Thyroid gland (tissue), 4 donors: ENCODE measurements at regions not wholly inside any gene's neighbourhood (a gene's known extent, or its start where the extent isn't known, plus 50 kb on each side); places are given as distances from the start of the nearest gene placed in this dataset.

Experiments
- POLR2A ChIP-seq, 2 donors: fragments of 450-650 bp; IDR thresholded peaks; one replicate each; pipeline ENCODE4 v1.6.1; 2017; ENCODE audit warnings: antibody characterized with exemption in 2 of 2, mild to moderate bottlenecking in 2 of 2, moderate library complexity in 1 of 2
- TF ChIP-seq, protein P1 (sequence below), 6 experiments: fragments of 200-600 bp in 3 of 6; fragments of 450-650 bp in 3 of 6; sonication (generic) in 3 of 6; IDR thresholded peaks; one replicate each; pipeline ENCODE4 v1.5.1; 2016 to 2019; ENCODE audit warnings: antibody characterized with exemption in 6 of 6, mild to moderate bottlenecking in 2 of 6, inconsistent platforms in 1 of 6, moderate library complexity in 1 of 6

DNA sequence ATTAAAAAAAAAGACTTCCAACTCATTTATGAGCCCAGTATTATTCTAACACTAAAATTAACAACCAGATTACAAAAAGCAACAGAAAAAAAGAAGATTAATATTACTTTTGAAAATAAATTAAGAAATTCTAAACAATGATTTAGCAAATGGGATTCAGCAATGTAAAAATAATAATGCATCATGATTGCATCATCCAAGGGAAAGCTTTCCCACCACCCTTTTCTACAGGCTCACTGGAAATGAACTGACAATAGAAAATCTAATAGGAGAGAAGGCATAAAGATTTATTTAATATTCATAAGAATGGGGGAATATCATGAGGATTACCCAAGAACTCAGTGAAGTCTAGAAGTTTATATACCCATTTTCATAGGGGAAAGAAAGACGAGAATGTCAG, 1671.9 kb downstream of the NCAM2 start:
- no peak for TF ChIP-seq POLR2A (IDR thresholded peaks at IDR 0.05)
- TF ChIP-seq, protein P1, sequence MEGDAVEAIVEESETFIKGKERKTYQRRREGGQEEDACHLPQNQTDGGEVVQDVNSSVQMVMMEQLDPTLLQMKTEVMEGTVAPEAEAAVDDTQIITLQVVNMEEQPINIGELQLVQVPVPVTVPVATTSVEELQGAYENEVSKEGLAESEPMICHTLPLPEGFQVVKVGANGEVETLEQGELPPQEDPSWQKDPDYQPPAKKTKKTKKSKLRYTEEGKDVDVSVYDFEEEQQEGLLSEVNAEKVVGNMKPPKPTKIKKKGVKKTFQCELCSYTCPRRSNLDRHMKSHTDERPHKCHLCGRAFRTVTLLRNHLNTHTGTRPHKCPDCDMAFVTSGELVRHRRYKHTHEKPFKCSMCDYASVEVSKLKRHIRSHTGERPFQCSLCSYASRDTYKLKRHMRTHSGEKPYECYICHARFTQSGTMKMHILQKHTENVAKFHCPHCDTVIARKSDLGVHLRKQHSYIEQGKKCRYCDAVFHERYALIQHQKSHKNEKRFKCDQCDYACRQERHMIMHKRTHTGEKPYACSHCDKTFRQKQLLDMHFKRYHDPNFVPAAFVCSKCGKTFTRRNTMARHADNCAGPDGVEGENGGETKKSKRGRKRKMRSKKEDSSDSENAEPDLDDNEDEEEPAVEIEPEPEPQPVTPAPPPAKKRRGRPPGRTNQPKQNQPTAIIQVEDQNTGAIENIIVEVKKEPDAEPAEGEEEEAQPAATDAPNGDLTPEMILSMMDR (IDR thresholded peaks at IDR 0.05) = no peak
